HG03469 (cell line): ENCODE measurements at regions not wholly inside any gene's neighbourhood (a gene's known extent, or its start where the extent isn't known, plus 50 kb on each side); places are given as distances from the start of the nearest gene placed in this dataset.

ENCODE experiments used
- ATAC-seq: cut with Tn5 transposase; IDR thresholded peaks from one replicate; pipeline ENCODE4 v1.9.1; 2021; ENCODE audit warnings: mild to moderate bottlenecking, moderate library complexity, moderate number of reproducible peaks; ENCODE audit not compliant: unreplicated experiment

GRCh38 chr4:60117726-60118323, 1082.3 kb upstream of the ADGRL3 start:
- ATAC-seq = no peak

GRCh38 chr4:60122820-60123219, 1077.3 kb upstream of the ADGRL3 start:
- no peak for ATAC-seq

GRCh38 chr4:60128888-60129287, 1071.2 kb upstream of the ADGRL3 start:
- no peak for ATAC-seq

DNA sequence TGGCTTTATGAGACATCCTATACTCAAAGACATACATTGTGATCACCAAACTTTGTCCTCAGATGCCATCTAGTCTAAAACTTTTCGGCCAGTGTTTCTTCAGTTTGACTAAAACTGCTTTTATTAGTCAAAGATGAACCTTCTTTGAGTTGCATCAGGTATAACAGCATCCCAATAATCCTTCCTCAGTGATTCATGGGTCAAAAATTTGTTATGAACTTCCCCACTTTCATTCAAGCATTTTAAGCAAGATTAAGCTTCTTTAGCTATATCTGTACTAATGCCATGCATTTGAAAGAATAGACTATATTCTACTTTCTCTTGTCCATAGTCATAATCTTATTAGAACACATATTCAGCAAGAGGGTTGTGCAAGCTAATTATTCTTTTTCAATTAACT, 1070.4 kb upstream of the ADGRL3 start:
- ATAC-seq = no peak

DNA sequence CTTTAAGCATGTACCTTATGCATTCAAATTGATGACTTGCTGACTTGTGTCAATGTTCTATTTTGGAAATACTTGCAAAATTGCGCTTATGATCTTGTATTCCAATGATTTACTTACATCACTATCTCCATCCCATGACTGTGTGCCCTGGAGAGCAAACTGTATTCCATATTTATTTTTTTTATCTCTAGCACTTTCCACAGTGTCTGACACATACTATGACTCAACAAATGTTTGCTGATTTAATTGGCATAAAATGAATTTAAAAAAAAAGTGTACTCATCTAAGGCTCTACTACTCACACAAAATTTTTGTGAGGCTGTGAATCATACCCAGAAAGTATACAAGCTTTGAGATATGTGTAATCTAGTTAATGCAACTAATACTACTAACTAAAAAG, 1066.8 kb upstream of the ADGRL3 start:
- ATAC-seq = no peak

GRCh38 chr4:60134099-60134498, 1066.0 kb upstream of the ADGRL3 start:
- ATAC-seq = no peak

- no peak for ATAC-seq
Observed at GRCh38 chr4:60155088-60155487, 1045.0 kb upstream of the ADGRL3 start.

DNA sequence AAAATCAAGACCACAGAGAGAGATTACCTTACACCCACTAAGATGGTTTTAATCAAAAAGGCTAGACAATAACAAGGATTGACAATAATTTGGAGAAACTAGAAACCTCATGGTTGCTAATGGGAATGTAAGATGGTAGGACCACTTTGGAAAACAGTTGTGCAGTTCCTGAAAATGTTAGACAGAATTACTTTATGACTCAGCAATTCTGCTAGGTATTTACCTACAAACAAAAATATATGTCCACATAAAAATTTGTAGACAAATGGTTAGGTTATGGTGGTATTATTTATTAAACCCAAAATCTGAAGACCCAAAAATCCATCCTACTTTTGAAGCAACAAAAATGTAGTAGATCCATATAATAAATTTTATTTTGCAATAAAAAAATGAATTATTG, 1027.0 kb upstream of the ADGRL3 start:
- ATAC-seq = no peak

GRCh38 chr4:60173718-60174117, 1026.4 kb upstream of the ADGRL3 start:
- no peak for ATAC-seq

DNA sequence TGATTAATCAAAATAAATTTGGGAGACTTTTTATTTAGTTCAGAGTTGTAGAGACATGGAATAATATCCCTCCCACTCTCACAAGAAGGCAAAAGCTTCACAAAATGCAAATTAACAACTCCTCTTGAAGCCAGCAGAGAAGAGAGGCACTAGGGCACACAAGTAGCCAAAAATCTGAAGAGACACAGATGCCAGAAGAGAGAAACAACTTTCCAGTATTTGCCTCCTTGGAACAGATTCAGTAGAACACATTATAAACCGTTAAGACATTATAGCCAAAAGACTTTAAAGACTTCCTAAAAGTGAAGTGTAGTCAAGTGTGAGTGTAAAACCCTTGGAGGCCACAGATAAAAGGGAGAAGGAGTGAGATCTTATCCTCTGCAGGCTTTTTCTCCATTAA, 1024.9 kb upstream of the ADGRL3 start:
- ATAC-seq = no peak

- ATAC-seq = no peak
Observed at GRCh38 chr4:60187428-60187827, 1012.7 kb upstream of the ADGRL3 start.

DNA sequence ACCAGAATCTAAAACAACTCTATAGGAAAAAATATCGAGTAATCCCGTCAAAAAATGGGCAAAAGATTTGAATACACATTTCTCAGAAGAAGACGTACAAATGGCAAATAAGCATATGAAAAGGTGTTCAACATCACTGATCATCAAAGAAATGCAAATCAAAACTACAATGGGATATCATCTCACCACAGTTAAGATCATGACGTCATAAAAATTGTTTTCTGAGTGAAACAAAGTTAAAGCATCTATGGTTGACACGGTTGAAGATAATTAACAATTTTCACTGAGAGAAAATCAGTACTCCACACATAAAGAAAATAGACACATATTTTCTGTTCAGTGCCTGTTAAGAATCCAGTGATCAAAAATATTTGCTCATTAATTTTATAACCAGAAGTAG, 1010.8 kb upstream of the ADGRL3 start:
- no peak for ATAC-seq

GRCh38 chr4:60194214-60194613, 1005.9 kb upstream of the ADGRL3 start:
- ATAC-seq = no peak

GRCh38 chr4:60195256-60195655, 1004.9 kb upstream of the ADGRL3 start:
- ATAC-seq = no peak

GRCh38 chr4:60201052-60201673, 999.0 kb upstream of the ADGRL3 start:
- peak; percentile 75 for ATAC-seq

GRCh38 chr4:60209588-60209987, 990.5 kb upstream of the ADGRL3 start:
- no peak for ATAC-seq

GRCh38 chr4:60215906-60216305, 984.2 kb upstream of the ADGRL3 start:
- no peak for ATAC-seq

DNA sequence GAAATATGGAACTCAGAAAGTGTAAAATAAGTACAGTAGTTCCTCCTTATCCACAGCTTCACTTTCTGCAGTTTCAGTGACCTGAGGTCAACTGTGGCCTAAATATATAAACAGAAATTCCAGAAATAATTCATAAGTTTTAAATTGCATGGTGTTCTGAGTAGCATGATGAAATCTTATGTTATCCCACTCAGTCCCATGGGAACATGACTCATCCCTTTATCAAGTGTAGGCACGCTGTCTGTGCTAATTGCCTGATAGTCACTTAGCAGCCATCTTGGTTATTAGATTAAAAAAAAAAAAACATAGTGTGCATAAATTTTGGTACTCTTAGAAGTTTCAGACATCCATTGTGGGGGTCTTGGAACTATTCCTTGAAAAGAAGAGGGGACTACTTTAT, 983.4 kb upstream of the ADGRL3 start:
- no peak for ATAC-seq

DNA sequence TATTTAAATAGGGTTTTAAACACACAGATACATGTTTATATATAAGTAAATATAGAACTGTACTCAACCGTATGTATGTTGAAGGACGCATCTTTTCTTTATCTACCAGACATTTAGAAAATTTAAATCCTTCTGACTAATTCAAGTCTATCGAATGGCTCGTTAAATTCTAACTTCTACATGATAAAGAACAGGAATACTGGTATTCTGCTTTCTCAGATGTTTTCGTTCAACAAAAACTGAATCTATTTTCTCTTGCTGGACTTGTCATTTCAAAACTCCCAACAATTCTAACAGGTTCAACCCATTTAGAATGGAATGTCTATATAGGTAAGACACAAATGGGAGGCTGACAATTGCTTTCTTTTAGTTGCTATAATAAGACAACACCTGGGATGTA, 978.3 kb upstream of the ADGRL3 start:
- ATAC-seq = no peak

- ATAC-seq = no peak
Observed at GRCh38 chr4:60223208-60223923, 976.8 kb upstream of the ADGRL3 start.

DNA sequence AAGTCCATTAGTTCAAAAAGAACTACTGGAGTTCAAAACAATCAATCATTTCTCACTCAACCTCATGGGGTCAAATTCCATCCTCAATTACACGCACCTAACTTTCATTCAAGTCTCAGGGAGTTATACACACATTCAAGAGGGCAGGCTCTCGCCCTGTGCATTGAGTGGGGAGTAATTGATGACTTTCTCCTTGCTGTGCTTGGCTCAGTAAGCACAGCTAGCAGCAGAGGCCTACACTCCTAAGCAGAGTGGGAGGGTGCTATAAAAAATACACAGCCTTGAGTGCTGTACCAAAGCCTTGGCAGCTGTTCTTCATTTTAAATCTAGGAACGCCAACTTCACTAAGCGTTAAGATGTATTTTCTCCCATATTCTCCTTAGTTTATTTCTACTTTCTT, 958.3 kb upstream of the ADGRL3 start:
- ATAC-seq = no peak

DNA sequence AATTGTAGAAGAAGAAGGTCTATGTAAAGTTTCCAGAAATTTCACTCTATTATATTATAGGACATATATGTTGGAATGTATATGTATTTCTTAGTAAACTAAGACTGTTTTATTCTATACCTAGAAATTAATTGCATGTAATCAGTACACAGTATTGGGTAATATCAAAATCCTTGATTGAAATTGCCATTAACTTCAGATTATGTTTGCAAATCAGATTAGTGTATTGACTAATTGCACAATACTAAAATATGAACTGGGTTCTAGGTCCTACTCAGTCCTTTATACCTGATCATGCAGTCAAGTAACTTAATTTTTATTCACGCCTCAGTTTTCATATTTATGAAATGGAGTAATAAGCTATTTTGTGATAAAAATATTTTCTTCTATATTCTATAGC, 950.3 kb upstream of the ADGRL3 start:
- no peak for ATAC-seq
